NCI-H1436 treated with DMSO at 0.1 percent for 48 hours (cell line): ENCODE measurements at regions not wholly inside any gene's neighbourhood (a gene's known extent, or its start where the extent isn't known, plus 50 kb on each side); places are given as distances from the start of the nearest gene placed in this dataset.

Source experiments
- DNase-seq: peaks from one replicate; lab custom pipeline; 2025; lab: John Stamatoyannopoulos, UW

GRCh38 chr6:6840831-6841291 lies 252.3 kb downstream of the LY86 start:
- DNase-seq: no peak

GRCh38 chr6:6841571-6841970 lies 253.1 kb downstream of the LY86 start:
- DNase-seq: no peak

GRCh38 chr6:6842291-6842690 lies 253.8 kb downstream of the LY86 start:
- no peak for DNase-seq

DNA sequence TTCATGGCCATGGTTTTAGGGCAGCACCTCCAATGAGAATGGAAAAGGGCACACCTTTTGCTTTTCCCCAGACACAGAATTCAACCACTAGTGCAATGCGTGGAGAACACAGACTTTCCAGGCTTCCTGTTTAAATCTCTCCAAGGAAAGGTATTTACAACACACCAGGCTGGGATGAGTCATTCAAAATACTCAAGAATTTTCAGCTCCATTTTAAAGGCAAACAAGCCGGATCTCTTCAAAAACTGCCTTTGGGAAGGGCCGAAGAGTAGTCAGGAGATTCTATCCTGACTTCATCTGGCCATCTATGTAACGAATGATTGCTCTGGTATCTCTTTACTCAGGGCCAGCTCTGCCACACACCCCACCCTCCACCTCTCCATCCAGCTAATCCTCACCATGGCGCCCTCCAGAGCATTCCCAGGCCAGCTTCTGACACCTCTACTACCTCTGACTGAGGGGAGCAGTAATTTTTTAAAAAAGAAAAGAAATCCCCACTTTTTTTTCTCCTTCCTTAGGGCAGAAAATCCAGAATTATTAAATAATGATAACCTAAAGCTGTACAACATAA lies 254.6 kb downstream of the LY86 start:
- DNase-seq: no peak

GRCh38 chr6:6843777-6844176 lies 255.3 kb downstream of the LY86 start:
- no peak for DNase-seq

GRCh38 chr6:6844530-6844929 lies 256.0 kb downstream of the LY86 start:
- DNase-seq: no peak

GRCh38 chr6:6845603-6846002 lies 257.1 kb downstream of the LY86 start:
- no peak for DNase-seq

DNA sequence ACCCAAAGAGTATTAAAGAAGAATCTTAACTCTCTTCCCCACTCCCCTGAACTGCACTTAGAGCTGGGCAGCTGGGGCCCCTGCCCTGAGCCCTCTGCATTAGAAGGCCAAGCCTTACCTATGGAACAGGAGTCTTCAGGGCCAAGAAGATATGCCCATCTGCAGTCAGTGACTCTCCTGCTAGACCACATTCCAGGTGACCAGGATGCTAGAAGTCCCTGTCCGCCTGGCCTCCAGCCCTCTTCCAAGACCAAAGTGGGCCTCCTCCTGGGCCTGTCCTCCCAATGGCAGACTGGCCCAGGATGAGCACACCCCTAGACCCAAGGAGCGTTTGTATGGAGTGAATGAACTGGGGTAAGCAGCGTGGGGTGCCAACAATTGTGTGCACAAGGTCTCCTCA lies 259.1 kb downstream of the LY86 start:
- no peak for DNase-seq

GRCh38 chr6:6851059-6851948 lies 256.5 kb upstream of the RREB1 start:
- DNase-seq: no peak

DNA sequence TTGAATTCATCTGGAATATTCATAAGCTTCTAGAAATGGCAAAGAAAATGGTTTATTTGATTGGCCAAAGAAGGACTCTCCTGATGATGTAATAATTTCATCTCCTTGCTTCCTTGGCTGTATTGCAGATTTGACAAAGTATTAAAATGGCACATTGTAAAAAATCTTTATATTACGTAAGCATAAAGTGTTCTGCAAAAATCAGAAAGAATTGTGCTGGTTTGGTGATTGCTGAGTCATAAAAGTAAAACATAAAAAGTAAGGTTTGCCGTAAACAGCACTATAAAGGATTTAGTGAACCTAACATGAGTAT lies 255.9 kb upstream of the RREB1 start:
- no peak for DNase-seq

GRCh38 chr6:6856538-6857523 lies 250.9 kb upstream of the RREB1 start:
- no peak for DNase-seq

- DNase-seq: no peak
Observed at GRCh38 chr6:6857528-6857927, 250.2 kb upstream of the RREB1 start.

DNA sequence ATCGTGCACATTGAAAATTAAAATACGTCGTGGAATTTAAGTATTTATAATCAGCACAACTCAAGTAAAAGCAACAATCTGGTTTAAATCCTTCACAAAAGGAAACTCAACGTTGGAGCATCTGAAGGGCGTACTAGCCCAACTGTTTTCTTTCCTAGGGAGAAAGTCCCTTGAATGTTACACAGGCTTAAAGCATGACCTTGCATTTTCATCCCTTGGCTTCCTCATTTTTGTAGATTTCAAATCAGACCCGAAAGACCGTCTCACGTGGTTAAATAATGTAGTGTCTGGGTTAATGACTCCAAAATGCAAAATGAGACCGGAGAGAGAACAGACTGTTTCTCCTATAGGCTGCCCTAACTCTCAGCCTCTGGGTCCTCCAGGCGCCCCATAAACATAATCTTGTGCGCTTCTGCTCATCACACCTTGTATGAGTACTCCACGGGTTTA lies 249.2 kb upstream of the RREB1 start:
- no peak for DNase-seq

GRCh38 chr6:6859105-6859504 lies 248.7 kb upstream of the RREB1 start:
- no peak for DNase-seq

GRCh38 chr6:6859722-6860121 lies 248.0 kb upstream of the RREB1 start:
- no peak for DNase-seq

DNA sequence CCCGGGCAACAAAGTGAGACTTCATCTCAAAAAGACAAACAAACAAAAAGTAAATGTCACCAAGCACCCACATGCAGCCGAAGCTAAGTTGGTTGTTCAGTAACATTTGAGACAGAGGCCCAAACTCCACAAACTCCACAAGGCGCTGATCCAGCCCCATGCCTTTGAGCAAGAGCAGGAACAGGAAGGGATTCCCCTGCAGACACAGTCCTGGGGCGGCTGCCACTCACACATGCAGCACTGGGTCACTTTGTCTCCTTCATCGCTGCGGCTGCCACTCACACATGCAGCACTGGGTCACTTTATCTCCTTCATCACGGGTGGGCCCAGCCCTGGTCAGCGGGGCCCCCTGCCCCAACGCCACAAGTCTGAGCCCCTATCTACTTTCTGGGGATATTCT lies 246.9 kb upstream of the RREB1 start:
- DNase-seq: no peak

GRCh38 chr6:6861351-6861894 lies 246.3 kb upstream of the RREB1 start:
- DNase-seq: no peak

DNA sequence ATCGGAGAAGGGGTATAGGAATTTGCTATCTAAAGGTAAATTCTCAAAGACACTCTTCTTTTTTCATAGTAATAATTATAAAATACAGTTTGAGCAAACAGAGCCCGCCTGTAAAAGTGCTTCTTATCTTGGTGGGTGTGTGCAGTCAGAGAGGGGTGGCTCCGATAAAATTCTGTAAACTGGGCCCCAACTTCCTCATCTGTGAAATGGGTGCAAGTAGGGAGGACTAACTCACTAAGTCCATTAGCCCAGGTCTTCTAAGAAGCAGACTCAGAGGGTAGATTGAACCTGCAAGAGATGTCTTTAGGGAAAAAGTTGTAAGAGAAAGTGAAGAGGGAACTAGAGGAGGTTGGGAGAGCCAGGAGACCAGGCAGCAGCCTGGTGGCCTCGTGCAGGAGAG lies 245.8 kb upstream of the RREB1 start:
- DNase-seq: no peak

GRCh38 chr6:6863970-6864639 lies 243.7 kb upstream of the RREB1 start:
- no peak for DNase-seq

DNA sequence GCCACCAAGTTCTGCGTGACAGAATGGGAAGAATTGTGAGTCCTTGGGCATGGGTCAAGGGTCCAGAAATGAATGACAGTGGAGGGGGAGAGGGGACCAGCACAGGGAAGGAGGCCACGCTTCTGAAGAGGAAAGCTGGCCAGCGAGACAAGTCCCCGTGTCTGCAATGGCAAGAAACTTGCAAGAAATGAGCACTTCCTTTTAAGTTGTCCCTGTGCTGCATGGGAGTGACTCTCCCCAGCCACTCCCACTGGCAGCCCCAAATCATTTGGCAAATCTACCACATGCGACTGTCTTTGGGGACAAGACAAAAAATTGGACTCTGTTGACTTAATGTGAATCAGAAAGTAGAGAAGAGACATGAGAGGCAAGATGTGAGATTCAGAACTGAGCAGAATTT lies 242.2 kb upstream of the RREB1 start:
- no peak for DNase-seq

- DNase-seq: no peak
Observed at GRCh38 chr6:6866656-6867403, 240.9 kb upstream of the RREB1 start.
